HG02943 (cell line): ENCODE measurements at regions not wholly inside any gene's neighbourhood (a gene's known extent, or its start where the extent isn't known, plus 50 kb on each side); places are given as distances from the start of the nearest gene placed in this dataset.
A peak's percentile ranks its signal among the peaks of the same experiment; 100 is the strongest.

Source experiments
- ATAC-seq: cut with Tn5 transposase; IDR thresholded peaks from one replicate; pipeline ENCODE4 v1.9.1; 2021; ENCODE audit warnings: mild to moderate bottlenecking, low read depth, moderate library complexity; ENCODE audit not compliant: unreplicated experiment

DNA sequence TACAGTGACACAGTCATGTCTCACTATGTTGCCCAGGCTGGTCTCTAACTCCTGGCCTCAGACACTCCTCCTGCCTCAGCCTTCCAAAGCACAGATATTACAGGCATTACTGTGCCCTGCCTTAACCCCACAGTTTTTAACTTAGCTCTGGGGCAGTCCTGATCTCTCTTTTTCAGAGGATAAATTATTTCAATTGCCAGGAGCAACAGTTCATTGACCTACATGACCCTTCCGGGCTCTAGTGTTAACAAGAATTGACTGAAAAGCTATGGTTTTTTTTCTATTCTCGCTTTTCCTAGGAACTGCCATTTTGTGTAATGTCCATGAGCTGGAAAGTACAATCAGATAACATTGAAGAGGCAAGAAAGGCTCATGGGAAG lies 92.8 kb downstream of the HNRNPLL start:
- no peak for ATAC-seq

DNA sequence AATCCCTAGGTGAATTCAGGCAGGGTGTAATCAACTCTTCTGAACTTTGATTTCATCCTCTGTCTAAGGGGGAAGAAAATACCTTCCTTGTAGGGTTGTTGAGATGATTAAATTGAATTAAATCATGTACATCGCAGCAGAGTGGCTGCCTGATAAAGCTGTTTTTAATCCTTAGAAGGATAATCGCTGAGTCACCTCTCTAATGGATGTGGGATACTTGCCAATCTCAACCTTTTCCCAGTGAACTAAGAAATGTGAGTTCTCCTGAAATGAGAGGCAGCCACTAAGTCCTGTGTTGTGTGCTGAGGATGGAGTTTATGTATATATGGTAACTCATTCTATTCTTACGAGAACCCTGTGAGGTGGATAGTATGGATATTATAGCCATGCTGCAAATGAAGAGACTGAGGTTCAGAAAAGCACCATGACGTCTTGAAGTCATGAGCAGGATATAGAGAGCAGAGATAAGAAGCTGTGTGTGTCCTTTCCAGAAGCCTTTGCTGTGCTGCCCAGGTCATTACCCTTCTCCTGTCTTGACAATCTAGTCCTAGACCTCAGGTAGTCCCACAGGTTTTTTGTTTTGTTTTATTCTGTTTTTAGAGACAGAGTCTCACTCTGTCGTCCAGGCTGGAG lies 93.3 kb downstream of the HNRNPLL start:
- no peak for ATAC-seq

DNA sequence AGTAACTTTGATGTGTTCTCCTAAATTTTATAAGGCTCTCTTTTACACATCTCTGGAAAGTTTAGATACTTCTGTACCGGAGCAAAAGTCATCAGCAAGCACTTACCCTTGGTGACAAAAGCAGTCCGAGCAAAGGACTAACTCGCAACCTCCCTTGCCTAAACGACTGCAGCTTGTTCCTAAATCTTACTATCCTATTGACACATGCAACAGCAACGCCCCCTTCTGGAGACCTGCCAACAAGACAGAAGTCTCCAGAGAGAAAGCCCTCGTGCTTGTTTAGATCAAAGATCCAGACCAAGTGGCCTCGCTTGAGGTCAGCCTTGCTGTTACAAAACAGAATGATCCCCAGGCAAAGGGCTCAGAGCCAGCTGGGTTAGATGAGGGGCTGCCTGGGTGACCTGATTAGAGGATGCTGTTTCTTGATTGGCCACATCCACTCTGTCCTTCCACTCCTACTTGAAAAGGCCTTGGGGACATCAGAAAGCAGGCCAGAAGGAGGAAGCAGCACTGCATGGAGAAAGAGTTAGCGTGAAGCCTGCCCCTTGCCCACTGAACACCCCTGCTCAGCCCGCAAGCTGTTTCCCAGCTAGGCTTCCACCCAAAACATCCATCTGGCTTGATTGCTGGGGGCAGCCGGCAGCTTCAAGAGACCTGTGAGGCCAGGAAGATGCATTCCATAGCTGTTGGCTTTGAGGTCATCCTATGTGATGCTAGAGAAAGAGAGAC lies 94.3 kb downstream of the HNRNPLL start:
- ATAC-seq: peak; percentile 61

DNA sequence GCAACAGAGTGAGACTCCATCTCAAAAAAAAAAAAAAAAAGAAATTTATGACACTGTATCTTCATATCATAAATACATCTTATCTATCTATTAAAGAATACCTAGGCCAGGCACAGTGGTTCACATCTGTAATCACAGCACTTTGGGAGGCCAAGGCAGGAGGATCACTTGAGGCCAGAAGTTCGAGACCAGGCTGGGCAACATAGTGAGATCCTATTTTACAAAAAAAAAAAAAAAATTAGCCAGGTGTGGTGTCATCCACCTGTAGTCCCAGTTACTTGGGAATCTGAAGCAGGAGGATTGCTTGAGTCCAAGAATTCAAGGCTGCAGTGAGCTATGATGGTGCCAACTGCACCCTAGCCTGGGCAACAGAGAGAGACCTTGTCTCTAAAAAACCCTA lies 95.0 kb downstream of the HNRNPLL start:
- ATAC-seq: no peak

DNA sequence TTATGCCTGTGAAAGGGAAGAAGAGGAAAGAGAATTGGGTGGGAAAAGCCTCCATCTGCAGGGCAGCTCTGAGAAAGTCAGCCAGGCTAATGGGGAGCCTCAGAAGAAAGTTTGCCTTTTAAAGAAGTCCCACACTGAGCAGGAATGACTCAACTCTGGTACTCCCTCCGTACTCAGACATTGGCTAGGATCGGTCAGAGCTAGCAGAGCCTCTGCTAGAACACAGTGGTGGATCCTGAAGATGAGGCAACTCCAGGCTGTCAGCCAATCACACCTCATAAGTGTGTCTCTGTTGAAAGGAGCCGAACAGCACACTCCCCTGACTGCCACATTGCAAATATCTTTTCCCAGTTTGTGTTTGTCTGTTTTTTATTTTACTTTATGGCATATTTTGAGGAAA lies 96.9 kb downstream of the HNRNPLL start:
- no peak for ATAC-seq

DNA sequence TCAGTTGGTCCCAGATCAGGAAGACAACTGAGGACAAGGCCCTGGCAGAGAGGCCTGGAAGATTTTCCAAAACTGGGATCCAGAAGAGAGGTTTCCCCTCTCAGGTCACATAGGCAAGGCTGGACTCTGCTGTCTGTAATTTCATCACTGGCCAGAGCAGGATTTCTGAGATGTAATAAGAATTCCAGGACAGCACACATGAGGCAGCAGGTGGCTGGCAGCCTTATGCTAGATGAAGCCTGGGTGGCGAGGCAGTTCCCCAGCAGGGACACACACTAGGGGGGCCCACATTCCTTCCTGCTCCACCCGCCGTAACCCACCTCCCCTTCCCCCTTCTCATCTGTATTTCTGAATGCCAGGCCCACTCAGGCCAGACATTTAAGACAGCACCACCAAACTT lies 98.6 kb downstream of the HNRNPLL start:
- ATAC-seq: no peak

DNA sequence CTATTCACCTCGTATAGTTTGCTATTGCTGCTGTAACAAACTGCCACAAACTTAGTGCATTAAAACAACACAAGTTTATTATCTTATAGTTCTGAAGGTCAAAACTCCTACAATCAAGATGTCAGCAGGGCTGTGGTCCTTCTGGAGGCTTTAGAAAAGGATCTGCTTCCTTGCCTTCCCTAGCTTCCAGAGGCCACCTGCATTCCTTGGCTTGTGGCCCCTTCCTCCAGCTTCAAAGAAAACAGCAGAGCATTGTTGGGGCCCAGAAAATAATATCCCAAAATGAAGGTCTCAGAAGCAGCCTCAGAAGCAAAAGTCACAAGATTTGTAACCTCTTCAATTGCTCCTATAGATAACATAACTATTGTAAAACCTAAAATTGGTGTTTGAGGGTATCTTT lies 100.6 kb downstream of the HNRNPLL start:
- ATAC-seq: no peak

DNA sequence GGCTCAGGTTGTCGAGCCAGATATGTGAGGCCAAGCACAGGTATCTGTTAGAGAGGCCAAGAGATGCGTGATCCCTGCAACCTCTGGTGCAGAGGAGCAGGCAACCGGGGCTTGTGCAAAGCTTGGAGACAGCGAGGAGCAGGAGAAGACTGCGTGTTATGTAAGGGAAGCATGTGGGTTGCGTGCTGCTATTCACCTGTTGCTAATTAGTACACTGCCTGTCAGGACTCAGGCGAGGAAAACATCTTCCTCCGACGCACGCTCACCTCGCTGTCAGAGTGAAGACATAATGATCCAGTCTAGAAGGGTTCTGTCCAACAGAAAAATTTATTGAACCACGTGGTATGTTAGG lies 102.5 kb downstream of the HNRNPLL start:
- ATAC-seq: no peak

DNA sequence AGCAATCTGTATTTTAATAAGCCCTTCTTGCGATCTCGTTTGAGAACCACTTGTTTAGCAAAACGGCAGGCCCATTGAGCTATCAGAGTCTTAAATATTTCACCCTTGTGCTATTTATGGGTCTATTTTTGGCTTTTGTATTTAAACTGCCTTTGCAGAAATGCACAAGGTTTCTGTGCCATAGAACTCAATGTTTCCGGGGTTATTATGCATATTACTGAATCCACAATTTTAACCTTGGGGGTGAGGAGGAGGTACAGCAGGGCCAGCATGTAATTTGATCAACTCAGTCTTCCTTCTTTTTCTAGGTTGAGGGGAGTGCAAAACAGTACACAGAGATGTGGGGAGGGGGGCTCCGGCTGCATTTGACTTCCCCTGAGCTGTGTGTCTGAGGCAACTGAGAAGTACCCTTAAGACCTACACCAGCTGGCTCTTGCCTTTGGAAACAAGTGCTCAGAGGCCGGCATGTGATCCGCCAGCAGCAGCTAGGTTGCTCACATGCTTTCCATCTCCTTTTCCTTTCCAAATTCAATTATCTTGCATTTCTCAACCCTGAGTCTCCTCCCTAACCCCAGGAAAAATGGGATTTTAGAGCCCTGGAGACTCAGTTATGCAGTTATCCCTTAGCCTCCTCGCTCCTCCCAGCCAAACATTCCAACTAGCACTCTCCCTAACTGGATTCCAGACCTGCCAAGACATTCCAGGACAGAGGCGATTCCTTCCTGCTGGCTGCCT lies 103.0 kb downstream of the HNRNPLL start:
- no peak for ATAC-seq

DNA sequence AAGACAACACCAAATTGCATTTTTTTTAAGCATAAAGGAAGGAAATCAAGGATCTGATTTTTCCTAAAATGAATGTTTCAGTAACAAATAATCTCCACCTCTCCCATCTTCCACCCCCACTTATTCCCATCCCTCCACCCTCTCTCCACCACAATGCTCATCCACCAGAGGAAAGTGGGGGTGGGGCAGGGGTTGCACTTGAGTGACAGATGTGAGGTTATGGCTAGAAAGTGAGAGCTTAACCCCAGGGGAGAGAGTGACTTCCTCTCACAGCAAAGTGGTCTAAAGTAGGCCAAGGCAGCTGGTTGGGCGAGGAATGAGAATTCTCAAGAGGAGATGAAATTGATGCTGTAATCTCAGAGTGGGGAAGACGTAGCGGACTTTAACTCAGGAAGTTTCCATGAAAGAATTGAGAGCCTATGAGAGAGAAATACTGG lies 104.7 kb downstream of the HNRNPLL start:
- ATAC-seq: no peak

DNA sequence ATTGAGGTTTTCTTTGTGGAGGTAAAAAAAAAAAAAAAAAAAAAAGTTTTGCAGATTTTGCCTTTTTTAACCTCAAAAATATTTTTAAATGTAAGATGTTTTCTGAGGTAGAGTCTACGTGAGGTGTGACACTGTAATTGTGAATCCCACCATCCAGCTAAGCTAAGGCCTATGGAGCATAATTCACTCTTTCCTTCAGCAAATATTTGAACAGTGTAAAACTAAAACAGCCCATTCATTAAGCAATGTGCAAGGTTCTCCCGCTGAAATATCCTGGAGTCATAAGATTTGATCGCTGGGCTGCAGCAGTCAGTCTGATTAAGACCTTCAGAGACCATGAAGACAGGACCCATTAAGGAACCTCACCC lies 105.1 kb downstream of the HNRNPLL start:
- no peak for ATAC-seq

DNA sequence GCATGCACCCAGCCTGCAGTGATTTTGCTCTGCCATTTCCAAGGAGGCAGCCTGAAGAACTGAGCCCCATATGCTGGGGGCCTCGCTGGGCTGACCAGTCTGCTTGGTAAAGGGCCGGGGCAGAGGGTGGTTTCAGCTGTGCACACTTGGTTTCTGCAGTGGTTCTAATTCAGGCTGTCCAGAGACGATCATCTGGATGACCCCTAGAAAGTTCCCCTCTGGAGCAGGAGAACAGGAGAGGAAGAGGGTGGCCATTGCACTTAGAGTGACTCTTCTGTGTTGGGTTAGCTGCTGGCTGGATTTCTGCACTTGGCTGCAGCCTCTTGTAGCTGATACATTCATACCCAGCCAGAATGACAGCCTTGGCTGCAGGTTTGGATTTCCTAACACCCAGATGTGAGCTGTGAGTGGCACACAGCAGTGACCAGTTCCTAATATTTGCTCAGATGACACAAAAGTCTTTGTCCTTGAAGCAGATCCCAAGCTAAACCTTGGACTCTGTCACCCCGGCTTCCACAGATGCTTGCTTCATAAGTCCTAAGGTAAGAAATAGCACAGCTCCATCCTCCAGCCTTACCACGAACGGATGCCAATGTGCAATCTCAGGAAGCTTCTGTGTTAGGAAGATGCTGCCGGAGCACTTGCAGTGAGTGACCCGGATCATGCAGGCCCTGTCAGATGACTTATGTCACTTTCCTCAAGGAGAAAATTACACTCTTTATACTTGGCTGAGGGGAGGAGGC lies 105.6 kb downstream of the HNRNPLL start:
- ATAC-seq: no peak

DNA sequence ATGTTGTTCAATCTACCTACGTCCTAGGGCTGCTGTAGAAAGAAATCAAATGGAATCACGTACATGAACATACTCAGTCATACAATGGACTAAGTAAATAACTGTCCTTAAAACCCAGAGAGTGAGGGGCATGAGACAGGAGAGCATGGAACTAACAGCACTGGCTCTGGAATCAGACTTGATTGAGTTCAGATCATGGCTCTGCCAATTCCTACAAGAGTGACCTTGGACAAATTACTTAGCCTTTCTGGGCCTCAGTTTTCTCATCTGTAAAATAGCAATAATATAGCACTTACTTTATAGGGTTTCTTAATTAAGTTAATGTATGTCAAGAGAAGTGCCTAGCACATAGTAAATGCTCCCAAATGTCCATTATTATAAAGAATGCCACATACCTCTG lies 106.8 kb downstream of the HNRNPLL start:
- ATAC-seq: no peak

DNA sequence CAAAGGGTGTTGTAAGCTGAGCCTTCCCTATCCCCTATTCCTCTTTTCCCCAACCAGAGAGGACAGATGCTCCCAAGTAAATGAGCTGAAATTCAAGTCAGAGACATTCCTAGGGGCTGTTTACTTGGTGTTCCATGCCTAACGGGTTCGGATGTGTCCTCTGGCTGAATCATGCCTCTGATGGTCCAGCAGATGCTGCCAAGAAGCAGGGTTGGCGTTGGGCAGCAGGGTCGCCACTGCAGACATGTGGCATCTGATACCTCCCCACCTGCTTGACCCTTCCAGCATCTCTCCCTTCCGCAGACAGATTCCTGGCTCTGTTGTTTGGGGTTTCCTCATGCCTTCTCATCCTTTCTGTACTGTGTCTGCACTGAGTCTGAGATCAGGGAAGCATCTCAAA lies 108.3 kb downstream of the HNRNPLL start:
- ATAC-seq: no peak

DNA sequence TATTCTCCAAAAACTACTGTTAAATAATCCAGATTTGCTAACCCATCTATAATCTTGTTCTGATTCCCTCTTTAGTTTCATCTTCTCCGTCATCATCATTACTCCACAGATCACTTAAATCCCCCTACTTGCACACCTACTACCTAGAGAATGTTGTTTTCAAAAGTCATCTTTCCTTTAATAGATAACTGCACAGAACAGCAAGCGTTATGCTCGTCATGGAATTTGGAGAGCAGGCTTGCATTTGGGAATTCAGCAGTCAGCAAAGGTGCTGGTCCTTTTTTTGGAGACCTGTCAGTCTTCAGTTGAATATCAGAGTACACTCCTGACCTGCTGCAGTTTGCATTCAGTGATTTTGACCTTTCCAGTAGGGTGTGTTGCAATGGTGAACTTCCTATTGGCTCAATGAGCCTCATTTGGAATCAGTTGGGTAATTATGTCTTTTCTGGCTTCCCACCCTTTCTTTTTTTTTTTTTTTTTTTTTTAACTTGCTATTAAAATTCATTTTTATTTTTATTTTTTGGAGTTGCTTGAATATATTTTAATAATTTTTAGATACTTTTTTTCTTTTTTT lies 110.6 kb downstream of the HNRNPLL start:
- no peak for ATAC-seq

DNA sequence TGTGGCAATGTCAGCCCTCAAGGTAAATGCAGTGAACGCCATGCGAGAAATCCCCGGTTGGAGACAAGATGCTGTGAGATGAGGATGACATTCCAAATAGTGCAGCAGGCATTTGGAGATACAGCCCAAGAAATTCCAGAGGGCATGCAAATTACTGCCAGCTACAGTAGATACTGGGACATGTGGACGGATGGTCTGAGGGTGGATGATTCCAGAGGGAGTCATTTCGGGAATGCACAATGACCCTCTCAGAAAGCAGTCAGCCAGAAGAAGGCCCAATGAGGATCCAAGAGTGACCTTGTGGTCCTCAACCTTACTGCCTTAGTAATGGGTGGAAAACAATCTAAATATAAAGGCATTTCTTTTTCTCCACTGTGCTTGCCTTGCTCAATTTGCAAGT lies 111.3 kb downstream of the HNRNPLL start:
- no peak for ATAC-seq

DNA sequence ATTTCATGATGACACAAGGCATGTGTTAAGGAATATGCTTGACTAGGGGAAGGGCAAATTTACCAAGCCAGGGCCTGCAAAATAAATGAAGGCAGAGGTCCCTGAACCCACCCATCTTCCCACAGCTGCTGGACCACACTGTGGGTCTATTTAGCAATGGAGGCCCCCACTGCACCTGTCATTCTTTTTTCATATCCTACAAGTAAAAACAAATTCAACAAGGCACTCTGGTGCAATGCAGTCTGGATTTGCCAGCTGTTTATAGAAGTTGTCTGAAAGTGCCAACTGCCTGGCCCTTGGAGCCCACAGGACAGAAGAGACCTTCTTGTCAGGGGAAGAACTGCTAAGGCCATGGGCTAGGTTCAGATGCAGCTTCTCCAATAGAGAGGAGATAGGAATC lies 112.8 kb upstream of the ATL2 start:
- no peak for ATAC-seq

DNA sequence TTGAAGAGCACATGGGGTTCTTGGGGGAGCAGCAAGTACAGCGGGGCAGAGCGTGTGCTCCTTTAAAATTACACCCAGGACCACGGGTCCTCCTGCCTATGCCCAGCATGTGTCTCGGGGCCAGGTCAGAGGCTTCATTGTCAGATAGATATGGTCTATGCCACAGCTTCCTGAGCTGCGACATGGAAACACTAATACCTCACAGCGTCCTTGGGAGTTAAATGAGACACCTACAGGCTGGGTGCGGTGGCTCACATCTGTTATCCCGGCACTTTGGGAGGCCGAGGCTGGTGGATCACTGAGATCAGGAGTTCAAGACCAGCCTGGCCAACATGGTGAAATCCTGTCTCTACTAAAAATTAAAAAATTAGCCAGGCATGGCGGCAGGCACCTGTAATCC lies 110.8 kb upstream of the ATL2 start:
- ATAC-seq: no peak

DNA sequence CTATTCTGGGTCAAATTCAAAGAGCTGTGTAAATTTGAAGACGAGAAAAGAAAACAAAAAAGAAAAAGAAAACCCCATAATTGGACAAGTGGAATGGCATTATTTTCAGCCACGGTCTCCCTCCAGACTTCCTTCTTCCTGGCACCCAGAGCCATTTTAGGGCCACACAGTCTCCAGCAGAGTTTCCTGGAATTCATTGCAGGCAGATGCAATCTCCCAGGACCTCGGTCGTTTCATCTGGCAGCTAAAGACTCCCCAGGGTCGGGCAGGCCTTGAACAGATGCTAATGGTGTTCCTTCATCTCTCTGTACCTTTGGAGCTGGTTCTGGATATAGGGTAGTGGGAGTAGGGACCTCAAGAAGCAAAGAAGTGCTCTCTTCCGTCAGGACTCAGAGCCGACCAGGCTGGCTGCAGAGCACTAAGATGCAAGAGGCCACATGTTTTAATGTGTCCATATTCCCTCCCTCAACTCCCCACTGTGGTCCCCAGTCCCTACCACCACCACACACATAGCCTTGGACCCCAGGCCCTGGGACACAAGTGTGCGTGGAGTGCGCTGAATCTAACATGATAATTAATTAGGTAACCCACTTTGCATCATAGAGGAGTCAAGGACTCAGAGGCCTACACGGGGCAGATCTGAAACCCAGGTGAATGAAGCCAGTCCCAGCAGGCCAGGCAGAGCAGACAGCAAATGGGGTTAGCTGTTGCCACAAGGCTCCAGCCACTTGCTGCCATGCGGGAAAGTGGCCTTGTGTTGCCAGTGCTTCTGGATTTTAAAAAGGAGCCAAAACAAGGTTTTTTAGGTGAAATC lies 109.3 kb upstream of the ATL2 start:
- no peak for ATAC-seq

DNA sequence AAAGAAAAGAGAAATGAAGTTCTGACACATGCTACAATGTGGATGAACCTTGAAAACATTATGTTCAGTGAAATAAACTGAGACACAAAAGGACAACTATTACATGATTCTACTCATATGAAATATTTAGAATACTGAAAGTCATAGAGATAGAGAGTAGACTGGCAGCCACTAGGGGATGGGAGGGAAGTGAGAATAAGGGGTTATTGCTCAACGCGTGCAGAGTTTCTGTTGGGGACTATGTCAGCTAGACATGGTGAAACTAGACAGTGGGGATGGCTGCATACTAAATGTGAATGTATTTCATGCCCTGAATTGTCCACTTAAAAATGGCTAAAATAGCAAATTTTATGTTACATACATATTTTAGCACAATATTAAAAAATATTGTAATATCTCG lies 108.7 kb upstream of the ATL2 start:
- ATAC-seq: no peak
